Lower leg skin (tissue), 4 donors: ENCODE measurements at regions not wholly inside any gene's neighbourhood (a gene's known extent, or its start where the extent isn't known, plus 50 kb on each side); places are given as distances from the start of the nearest gene placed in this dataset.

ENCODE experiments used
- DNase-seq, 2 donors: peaks; one replicate each; pipeline ENCODE4 v3.0.0-alpha.2; 2019; ENCODE audit warnings: low spot score in 2 of 2
- H3K4me3 ChIP-seq: fragments of 200-600 bp; sonication (generic); 2 replicates; pipeline ENCODE4 v1.5.1; 2017; ENCODE audit warnings: mild to moderate bottlenecking, low read depth; ENCODE audit not compliant: poor library complexity, severe bottlenecking
- POLR2A ChIP-seq, 2 donors: fragments of 450-650 bp; IDR thresholded peaks; one replicate each; pipeline ENCODE4 v1.6.1; 2016 to 2017; ENCODE audit warnings: antibody characterized with exemption in 2 of 2, mild to moderate bottlenecking in 1 of 2, moderate library complexity in 1 of 2
- WGBS, 2 donors: methylation state at CpG; one replicate each; pipeline ENCODE4 v1.1.5; 2018; 5-methylcytosine and 5-hydroxymethylcytosine counted together
- intact Hi-C: fragments of 100-400 bp; cut with DNase I; formaldehyde crosslinking; loops from one replicate; pipeline ENCODE4 v1.15.0; 2023; ENCODE audit warnings: low total_unique reads
- TF ChIP-seq, protein P1 (sequence below), 3 donors: fragments of 450-650 bp; IDR thresholded peaks; one replicate each; pipeline ENCODE4 v1.5.1; 2016; ENCODE audit warnings: antibody characterized with exemption in 3 of 3, mild to moderate bottlenecking in 3 of 3, moderate library complexity in 2 of 3

DNA sequence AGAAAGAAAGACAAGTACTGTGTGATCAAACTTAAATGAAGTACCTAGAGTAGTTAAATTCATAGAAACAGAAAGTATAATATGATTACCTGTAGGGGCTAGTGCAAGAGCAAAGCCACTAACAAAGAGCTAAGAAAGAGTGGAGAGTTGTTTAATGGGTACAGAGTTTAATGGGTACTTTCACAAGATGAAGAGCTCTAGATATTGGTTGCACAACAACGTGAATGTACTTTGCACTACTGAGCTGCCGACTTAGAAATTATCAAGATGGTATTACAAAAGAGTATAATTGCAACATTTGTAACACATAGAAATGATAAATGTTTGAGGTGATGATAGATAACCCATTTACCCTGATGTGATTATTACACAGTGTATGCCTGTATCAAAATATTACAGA, 140.3 kb upstream of the GPC6 start:
- no peak for DNase-seq
- intact Hi-C loops: no loop called here
- 85 to 86% methylated on average over 2 of the region's 2 CpGs for WGBS, 2 donors
- no peak overlapping the region for H3K4me3 ChIP-seq
- no peak for TF ChIP-seq POLR2A (IDR thresholded peaks at IDR 0.05)
- TF ChIP-seq, protein P1, sequence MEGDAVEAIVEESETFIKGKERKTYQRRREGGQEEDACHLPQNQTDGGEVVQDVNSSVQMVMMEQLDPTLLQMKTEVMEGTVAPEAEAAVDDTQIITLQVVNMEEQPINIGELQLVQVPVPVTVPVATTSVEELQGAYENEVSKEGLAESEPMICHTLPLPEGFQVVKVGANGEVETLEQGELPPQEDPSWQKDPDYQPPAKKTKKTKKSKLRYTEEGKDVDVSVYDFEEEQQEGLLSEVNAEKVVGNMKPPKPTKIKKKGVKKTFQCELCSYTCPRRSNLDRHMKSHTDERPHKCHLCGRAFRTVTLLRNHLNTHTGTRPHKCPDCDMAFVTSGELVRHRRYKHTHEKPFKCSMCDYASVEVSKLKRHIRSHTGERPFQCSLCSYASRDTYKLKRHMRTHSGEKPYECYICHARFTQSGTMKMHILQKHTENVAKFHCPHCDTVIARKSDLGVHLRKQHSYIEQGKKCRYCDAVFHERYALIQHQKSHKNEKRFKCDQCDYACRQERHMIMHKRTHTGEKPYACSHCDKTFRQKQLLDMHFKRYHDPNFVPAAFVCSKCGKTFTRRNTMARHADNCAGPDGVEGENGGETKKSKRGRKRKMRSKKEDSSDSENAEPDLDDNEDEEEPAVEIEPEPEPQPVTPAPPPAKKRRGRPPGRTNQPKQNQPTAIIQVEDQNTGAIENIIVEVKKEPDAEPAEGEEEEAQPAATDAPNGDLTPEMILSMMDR (IDR thresholded peaks at IDR 0.05): no peak

GRCh38 chr13:93098972-93099371, 127.6 kb upstream of the GPC6 start:
- intact Hi-C loops: no loop called here
- no peak for TF ChIP-seq POLR2A (IDR thresholded peaks at IDR 0.05)
- TF ChIP-seq, protein P1 (IDR thresholded peaks at IDR 0.05): no peak
- H3K4me3 ChIP-seq: no peak overlapping the region
- no peak for DNase-seq
- 91 to 95% methylated on average over 6 of the region's 6 CpGs for WGBS, 2 donors

GRCh38 chr13:93101226-93101734, 125.3 kb upstream of the GPC6 start:
- 68 to 69% methylated on average over 2 of the region's 2 CpGs for WGBS, 2 donors
- TF ChIP-seq, protein P1 (IDR thresholded peaks at IDR 0.05): no peak
- no peak overlapping the region for H3K4me3 ChIP-seq
- intact Hi-C loops: no loop called here
- DNase-seq: no peak

GRCh38 chr13:93104270-93104669, 122.3 kb upstream of the GPC6 start:
- 82 to 87% methylated on average over 6 of the region's 6 CpGs for WGBS, 2 donors
- DNase-seq: no peak
- intact Hi-C loops: no loop called here
- TF ChIP-seq POLR2A (IDR thresholded peaks at IDR 0.05): no peak
- TF ChIP-seq, protein P1 (IDR thresholded peaks at IDR 0.05): no peak
- H3K4me3 ChIP-seq: no peak overlapping the region

DNA sequence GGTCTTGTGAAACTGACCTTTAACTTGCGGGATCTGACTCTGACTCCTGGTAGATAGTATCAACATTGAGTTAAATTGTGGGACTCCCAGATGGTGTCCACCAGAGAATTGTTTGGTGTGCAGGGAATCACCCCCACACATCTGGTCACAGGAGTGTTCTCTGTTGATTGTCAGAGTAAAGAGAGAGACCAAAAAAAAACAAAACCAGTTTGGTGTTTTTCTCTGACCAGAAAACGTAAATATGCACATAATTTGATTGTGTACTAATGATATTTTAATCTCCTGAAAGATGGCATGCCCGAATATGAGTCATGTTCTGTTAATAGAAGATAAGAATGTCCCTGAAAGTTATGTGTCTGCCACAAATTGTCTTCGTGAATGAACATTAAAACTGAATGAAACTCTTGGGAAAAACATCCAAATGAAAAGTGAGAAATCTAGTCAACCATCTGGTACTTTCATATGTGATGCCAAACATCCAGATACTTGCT, 118.5 kb upstream of the GPC6 start:
- no peak for TF ChIP-seq POLR2A (IDR thresholded peaks at IDR 0.05)
- TF ChIP-seq, protein P1 (IDR thresholded peaks at IDR 0.05): no peak
- no peak overlapping the region for H3K4me3 ChIP-seq
- no peak for DNase-seq
- WGBS, 2 donors: 42 to 50% methylated on average over 4 of the region's 4 CpGs
- intact Hi-C loops: no loop called here

DNA sequence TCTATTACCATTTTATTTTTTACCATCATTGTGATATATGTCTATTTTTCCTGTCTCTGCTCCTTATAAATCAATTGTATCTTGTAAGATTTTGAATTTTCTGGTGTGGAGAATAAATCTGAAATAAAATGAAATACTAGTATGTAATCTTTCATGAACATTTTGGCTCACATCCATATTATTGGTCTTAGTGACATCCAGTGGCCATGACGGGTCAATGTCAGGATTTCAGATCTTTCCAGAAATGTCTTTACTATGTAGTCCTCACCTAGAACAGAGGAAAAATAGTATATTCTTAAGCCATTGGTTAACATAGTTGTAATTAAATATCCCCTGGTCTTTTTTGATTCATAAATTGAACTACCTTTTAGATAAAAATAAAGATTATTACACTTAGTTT, 109.8 kb upstream of the GPC6 start:
- WGBS, 2 donors: 67 to 73% methylated on average over 1 of the region's 1 CpG
- no peak for TF ChIP-seq POLR2A (IDR thresholded peaks at IDR 0.05)
- no peak overlapping the region for H3K4me3 ChIP-seq
- intact Hi-C loops: no loop called here
- no peak for DNase-seq
